ENCODE measurements at regions not wholly inside any gene's neighbourhood (a gene's known extent, or its start where the extent isn't known, plus 50 kb on each side); places are given as distances from the start of the nearest gene placed in this dataset.
"Not testable (repeated sequence)": the region's sequence is repeated elsewhere in the genome, so short reads cannot be mapped to it uniquely, and the experiment has no call there.

GRCh38 chr2:88967844-88968243 lies 276.4 kb downstream of the RPIA start:
- no peak for TF ChIP-seq CTCF (IDR thresholded peaks at IDR 0.05)
- intact Hi-C loops (cut with DNase I), result no loop called here
- Histone ChIP-seq H3K4me1 (no peaks in the 10 kb centered on the region), H3K4me3 (no peak overlapping the region), H3K36me3 (no peaks in the 10 kb centered on the region), H3K27ac (no peak overlapping the region), H3K27me3 (peaks cover 6% of the 10 kb centered on the region), H3K9me3 (no peaks in the 10 kb centered on the region)
- DNase-seq, result no peak
- ATAC-seq, result no peak

DNA sequence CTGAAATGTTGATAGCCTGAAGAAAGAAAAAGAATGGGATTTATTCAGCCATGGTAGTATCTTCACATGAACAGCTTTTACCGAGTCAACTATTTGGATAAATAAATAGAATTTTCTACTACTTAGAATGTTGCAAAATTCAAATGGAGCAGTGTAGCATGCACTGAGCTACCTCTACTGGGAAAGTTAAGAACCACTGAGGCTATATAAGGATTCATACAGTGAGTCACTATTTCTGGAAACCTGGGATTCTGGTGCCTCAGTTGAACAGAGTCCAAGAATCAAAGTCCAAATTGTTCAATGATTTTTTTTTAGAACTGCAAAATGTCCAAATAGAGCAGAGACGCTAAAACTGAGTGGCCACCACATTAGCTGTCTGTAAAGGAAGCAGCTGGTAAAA lies 286.5 kb downstream of the RPIA start:
- H3K9me3 ChIP-seq; H3K4me3 ChIP-seq; H3K36me3 ChIP-seq; H3K27me3 ChIP-seq; H3K4me1 ChIP-seq; ATAC-seq; intact Hi-C loops (cut with DNase I); DNase-seq; H3K27ac ChIP-seq: not testable (repeated sequence)

- intact Hi-C loops (cut with DNase I); H3K27ac ChIP-seq: not testable (repeated sequence)
These were observed 287.0 kb downstream of the RPIA start for GRCh38 chr2:88978446-88978845.

GRCh38 chr2:88984079-88984478 lies 292.6 kb downstream of the RPIA start:
- H3K9me3 ChIP-seq; DNase-seq; H3K27me3 ChIP-seq; H3K27ac ChIP-seq; intact Hi-C loops (cut with DNase I); ATAC-seq; H3K36me3 ChIP-seq; H3K4me1 ChIP-seq; H3K4me3 ChIP-seq: not testable (repeated sequence)

More at GRCh38 chr2:88978446-88978845, 287.0 kb downstream of the RPIA start:
- not testable (repeated sequence) for H3K9me3 ChIP-seq, ATAC-seq, H3K4me1 ChIP-seq, H3K36me3 ChIP-seq, H3K27me3 ChIP-seq, H3K4me3 ChIP-seq, DNase-seq

DNA sequence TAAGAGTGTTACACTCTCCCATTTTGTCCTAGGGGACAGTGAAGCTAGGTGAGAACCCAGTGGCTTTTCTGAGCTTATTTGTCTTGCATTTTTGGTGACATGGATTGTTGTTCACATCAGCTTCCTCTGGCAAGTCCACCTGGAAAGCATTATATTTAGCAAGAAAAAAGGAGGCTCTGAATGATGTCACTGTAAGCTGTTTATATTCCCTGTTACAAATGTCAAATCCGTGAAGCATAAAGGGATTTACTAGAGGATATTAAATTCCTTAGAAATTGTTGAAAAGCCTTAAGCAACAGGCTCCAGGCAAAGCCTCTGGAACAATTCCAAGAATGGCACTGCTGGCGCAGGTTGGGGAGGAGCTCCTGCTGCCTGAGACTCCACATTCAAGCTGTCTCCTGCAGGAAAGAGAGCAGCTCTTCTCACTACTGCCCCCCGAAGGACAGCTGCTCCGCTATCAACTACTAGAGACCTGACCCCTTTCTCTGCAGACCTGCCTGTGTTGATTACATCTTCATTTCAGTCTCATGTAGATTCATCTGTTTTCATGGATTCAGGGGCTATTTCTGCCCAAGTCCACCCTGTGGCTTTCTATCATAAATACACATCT lies 295.4 kb downstream of the RPIA start:
- H3K27ac ChIP-seq; DNase-seq; H3K36me3 ChIP-seq; intact Hi-C loops (cut with DNase I); H3K4me1 ChIP-seq; H3K27me3 ChIP-seq; H3K9me3 ChIP-seq; H3K4me3 ChIP-seq; ATAC-seq: not testable (repeated sequence)

DNA sequence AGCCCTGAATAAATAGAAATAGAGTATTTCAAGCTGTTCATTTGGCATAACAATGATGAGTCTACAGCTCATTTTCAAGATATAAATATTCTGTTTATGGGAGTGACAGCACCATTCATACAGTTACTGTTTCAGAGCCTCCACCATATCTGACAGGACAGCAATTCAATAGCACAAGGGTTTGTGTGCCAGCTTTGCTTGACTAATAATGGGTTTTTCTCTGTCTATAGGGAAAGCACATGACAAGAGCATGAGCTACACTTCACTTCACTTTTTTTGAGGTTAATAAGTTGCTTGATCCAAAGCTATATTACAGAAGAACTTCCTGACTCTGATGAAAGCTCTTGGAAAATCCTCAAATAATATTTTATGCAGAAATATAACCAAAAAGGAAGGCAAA lies 297.1 kb downstream of the RPIA start:
- H3K27ac ChIP-seq; H3K27me3 ChIP-seq; H3K36me3 ChIP-seq; H3K9me3 ChIP-seq; DNase-seq; ATAC-seq; H3K4me1 ChIP-seq; intact Hi-C loops (cut with DNase I); H3K4me3 ChIP-seq: not testable (repeated sequence)

- H3K27me3 ChIP-seq; H3K4me3 ChIP-seq; ATAC-seq; intact Hi-C loops (cut with DNase I); H3K27ac ChIP-seq; H3K36me3 ChIP-seq; H3K4me1 ChIP-seq; H3K9me3 ChIP-seq; DNase-seq: not testable (repeated sequence)
These were observed 301.3 kb downstream of the RPIA start for GRCh38 chr2:88992819-88993218.

DNA sequence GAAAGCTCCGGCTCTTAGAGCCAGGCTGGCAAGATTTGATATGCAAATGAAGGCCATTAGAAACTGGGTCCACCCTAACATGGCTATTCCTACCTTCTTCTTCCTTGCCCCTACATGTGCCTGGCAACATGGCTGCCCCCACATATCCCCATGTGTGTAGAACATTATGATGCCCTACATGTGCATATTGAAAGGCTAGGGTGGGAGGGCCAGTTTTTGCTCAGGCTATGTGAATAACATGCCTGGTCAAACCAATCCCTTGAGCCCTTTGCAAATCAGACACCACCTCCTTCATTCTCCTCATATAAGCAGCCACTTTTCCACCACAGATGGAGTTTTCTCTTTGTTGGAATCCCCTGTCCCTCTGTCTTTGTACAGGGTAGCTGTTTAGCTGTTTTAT lies 303.4 kb downstream of the RPIA start:
- H3K4me3 ChIP-seq; intact Hi-C loops (cut with DNase I); H3K4me1 ChIP-seq; ATAC-seq; H3K27me3 ChIP-seq; H3K9me3 ChIP-seq; DNase-seq; H3K36me3 ChIP-seq; H3K27ac ChIP-seq: not testable (repeated sequence)

- ATAC-seq; H3K4me1 ChIP-seq; DNase-seq; intact Hi-C loops (cut with DNase I); H3K9me3 ChIP-seq; H3K4me3 ChIP-seq; H3K27me3 ChIP-seq; H3K36me3 ChIP-seq; H3K27ac ChIP-seq: not testable (repeated sequence)
These were observed 305.1 kb downstream of the RPIA start for GRCh38 chr2:88996588-88996987.

- DNase-seq, result no peak
- Histone ChIP-seq H3K4me1 (no peaks in the 10 kb centered on the region), H3K4me3 (no peak overlapping the region), H3K9me3 (no peaks in the 10 kb centered on the region), H3K27me3 (no peaks in the 10 kb centered on the region), H3K27ac (no peak overlapping the region), H3K36me3 (no peaks in the 10 kb centered on the region)
- ATAC-seq, result no peak
- intact Hi-C loops (cut with DNase I), result no loop called here
- no peak for TF ChIP-seq CTCF (IDR thresholded peaks at IDR 0.05)
These were observed 307.9 kb downstream of the RPIA start for GRCh38 chr2:88999365-88999764.

Data from upper lobe of right lung (tissue), 1 donor.